Caco-2 (cell line): ENCODE measurements at regions not wholly inside any gene's neighbourhood (a gene's known extent, or its start where the extent isn't known, plus 50 kb on each side); places are given as distances from the start of the nearest gene placed in this dataset.

Experiments used
- BruUV-seq: library from RNA; stranded (reverse); fragments of 400-500 nt; replicated peaks from 2 replicates; lab custom pipeline; 2021; lab: Mats Ljungman, UMichigan
- CTCF ChIA-PET: fragments of 300-600 bp; sonication (Branson Sonifier 250); formaldehyde crosslinking; loops from one replicate; lab custom pipeline; 2022; ENCODE audit warnings: antibody characterized with exemption; lab: Charles Lee
- POLR2A ChIA-PET: fragments of 300-600 bp; sonication (Branson Sonifier 250); formaldehyde crosslinking; loops from one replicate; lab custom pipeline; 2022; ENCODE audit warnings: antibody characterized with exemption; lab: Charles Lee
- DNase-seq, 2 experiments: peaks; one replicate each; pipeline versions ENCODE4 v3.0.0 to v3.0.0-alpha.2; 2020 to 2022
- H3K27me3 ChIP-seq: replicated peaks from 2 replicates; pipeline ENCODE4 v1.6.0; 2011; ENCODE audit warnings: low read length; ENCODE audit not compliant: control insufficient read depth, insufficient read depth
- H3K36me3 ChIP-seq: 2 replicates; pipeline ENCODE4 v1.5.1; 2011; ENCODE audit warnings: low read length; ENCODE audit not compliant: control insufficient read depth, insufficient read depth
- H3K4me1 ChIP-seq: fragments of 250-450 bp; sonication (Bioruptor Pico); 2 replicates; pipeline ENCODE4 v1.5.1; 2020; ENCODE audit warnings: mild to moderate bottlenecking
- H3K4me3 ChIP-seq: 2 replicates; pipeline ENCODE4 v1.5.1; 2011; ENCODE audit warnings: low read depth, mild to moderate bottlenecking, control low read depth, low read length
- H3K9me3 ChIP-seq: fragments of 250-450 bp; sonication (Bioruptor Pico); 2 replicates; pipeline ENCODE4 v1.5.1; 2020; ENCODE audit warnings: mild to moderate bottlenecking, moderate library complexity
- H3K27ac Mint-ChIP-seq: one replicate; pipeline ENCODE4 v1.8.0; 2022; ENCODE audit warnings: mixed read lengths; ENCODE audit not compliant: unreplicated experiment
- H3K27me3 Mint-ChIP-seq: one replicate; pipeline ENCODE4 v1.8.0; 2022; ENCODE audit warnings: mixed read lengths; ENCODE audit not compliant: insufficient read depth, unreplicated experiment
- H3K36me3 Mint-ChIP-seq: one replicate; pipeline ENCODE4 v1.8.0; 2022; ENCODE audit warnings: mild to moderate bottlenecking, mixed read lengths; ENCODE audit not compliant: insufficient read depth, unreplicated experiment
- H3K4me1 Mint-ChIP-seq: one replicate; pipeline ENCODE4 v1.8.0; 2022; ENCODE audit warnings: low read depth, mixed read lengths; ENCODE audit not compliant: unreplicated experiment
- H3K4me3 Mint-ChIP-seq: one replicate; pipeline ENCODE4 v1.8.0; 2022; ENCODE audit warnings: mild to moderate bottlenecking, moderate library complexity, mixed read lengths; ENCODE audit not compliant: unreplicated experiment
- H3K9me3 Mint-ChIP-seq: one replicate; pipeline ENCODE4 v1.8.0; 2022; ENCODE audit warnings: mixed read lengths; ENCODE audit not compliant: unreplicated experiment
- CTCF ChIP-seq, 2 experiments: fragments of 200-600 bp in 1 of 2; IDR thresholded peaks; 1 replicate in 1 of 2; 2 replicates in 1 of 2; pipeline versions ENCODE4 v1.5.1 to v1.8.0; 2011 to 2022; ENCODE audit warnings: antibody characterized with exemption in 1 of 2, control low read depth in 1 of 2, inconsistent platforms in 1 of 2, low read depth in 1 of 2, low read length in 1 of 2, mild to moderate bottlenecking in 1 of 2, moderate library complexity in 1 of 2; ENCODE audit not compliant: insufficient read depth in 1 of 2, severe bottlenecking in 1 of 2, unreplicated experiment in 1 of 2
- intact Hi-C: fragments of 100-400 bp; cut with micrococcal nuclease; formaldehyde crosslinking; loops from one replicate; pipeline ENCODE4 v1.10.0; 2022; ENCODE audit not compliant: unreplicated experiment

DNA sequence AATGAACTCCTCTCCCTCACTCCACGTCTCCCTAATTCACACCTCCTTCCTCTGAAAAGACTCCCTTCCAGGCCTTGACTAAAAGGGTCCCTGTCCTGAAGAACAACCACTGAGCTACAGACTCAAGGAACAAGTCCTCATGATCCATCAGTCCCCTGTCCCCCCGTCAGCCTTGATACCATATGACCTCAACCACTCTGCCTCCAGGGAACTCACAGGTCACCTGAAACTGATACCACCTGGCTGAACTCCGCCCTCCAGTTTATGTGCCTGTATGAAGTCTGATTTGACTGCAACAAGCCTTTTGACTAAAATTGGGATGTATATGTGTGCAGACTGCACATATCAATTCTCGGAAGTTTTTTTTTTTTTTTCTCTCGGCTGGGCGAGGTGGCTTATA, 88.7 kb downstream of the UGCG start:
- Histone ChIP-seq H3K4me3 (no peak overlapping the region), H3K9me3 (peaks cover 4% of the 10 kb centered on the region; the same call in 1 of the 2 replicates), H3K36me3 (no peaks in the 10 kb centered on the region), H3K27me3 (no peaks in the 10 kb centered on the region), H3K4me1 (peaks cover 6% of the 10 kb centered on the region; the same call in 1 of the 2 replicates)
- intact Hi-C loops = no loop called here
- Mint-ChIP-seq H3K4me3 (no peak overlapping the region), H3K4me1 (peaks cover 5% of the 10 kb centered on the region), H3K9me3 (no peaks in the 10 kb centered on the region), H3K36me3 (no peaks in the 10 kb centered on the region), H3K27me3 (no peaks in the 10 kb centered on the region), H3K27ac (no peak overlapping the region)
- no peak for TF ChIP-seq CTCF (IDR thresholded peaks at IDR 0.05; ENCODE audit: insufficient read depth in 1 of 2, low read depth in 1 of 2, low read length in 1 of 2, severe bottlenecking in 1 of 2, unreplicated experiment in 1 of 2)
- BruUV-seq = no TSS peak
- POLR2A ChIA-PET = no interaction called here
- CTCF ChIA-PET = interaction anchor here (0.7 kb wide), 1 partner anchor 128 kb away, joined by 9 read pairs; no protein-coding TSS in a partner anchor
- DNase-seq = no peak

GRCh38 chr9:111986035-111986556, 89.5 kb downstream of the UGCG start:
- CTCF ChIA-PET = interaction anchor here (0.7 kb wide), 1 partner anchor 127 kb away, joined by 9 read pairs; no protein-coding TSS in a partner anchor
- H3K27me3 Mint-ChIP-seq = no peaks in the 10 kb centered on the region
- Histone ChIP-seq H3K9me3 (peaks cover 6% of the 10 kb centered on the region; the same call in 1 of the 2 replicates), H3K4me1 (no peaks in the 10 kb centered on the region), H3K36me3 (no peaks in the 10 kb centered on the region), H3K27me3 (no peaks in the 10 kb centered on the region), H3K4me3 (no peak overlapping the region)
- no peaks in the 10 kb centered on the region for H3K9me3 Mint-ChIP-seq
- no peak for TF ChIP-seq CTCF (IDR thresholded peaks at IDR 0.05; ENCODE audit: insufficient read depth in 1 of 2, low read depth in 1 of 2, low read length in 1 of 2, severe bottlenecking in 1 of 2, unreplicated experiment in 1 of 2)
- no peak overlapping the region for H3K27ac Mint-ChIP-seq
- DNase-seq = no peak
- intact Hi-C loops = no loop called here
- H3K4me3 Mint-ChIP-seq = no peak overlapping the region
- no peaks in the 10 kb centered on the region for H3K4me1 Mint-ChIP-seq
- BruUV-seq = no TSS peak
- no peaks in the 10 kb centered on the region for H3K36me3 Mint-ChIP-seq
- POLR2A ChIA-PET = no interaction called here
